ENCODE measurements at regions not wholly inside any gene's neighbourhood (a gene's known extent, or its start where the extent isn't known, plus 50 kb on each side); places are given as distances from the start of the nearest gene placed in this dataset.

DNA sequence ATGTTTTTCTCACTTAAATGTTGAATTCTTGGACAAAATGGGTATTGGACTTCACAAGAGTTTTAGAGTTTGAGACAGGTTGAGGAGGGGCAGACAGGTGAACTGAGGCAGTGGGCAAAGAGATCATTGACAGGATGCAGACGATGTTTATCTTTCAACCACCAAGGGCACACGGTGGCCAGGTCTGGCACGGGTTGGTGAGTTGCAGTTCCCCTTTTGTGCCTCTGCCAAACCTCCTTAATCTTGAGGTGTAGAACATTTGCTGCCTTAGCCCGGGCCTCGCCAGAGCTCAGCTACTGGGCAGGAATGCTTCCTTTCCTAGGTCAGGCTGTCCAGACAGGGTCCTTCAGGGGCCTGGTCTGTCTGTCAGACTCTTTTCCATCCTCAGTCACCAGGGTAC lies 567.4 kb upstream of the SOX9 start:
- TF ChIP-seq POLR2AphosphoS5 (IDR thresholded peaks at IDR 0.05; ENCODE audit: low read depth, low read length) (no peak), TCF12 (IDR thresholded peaks at IDR 0.05; ENCODE audit: low read depth, low read length) (no peak), POLR2A (IDR thresholded peaks at IDR 0.05; ENCODE audit: control extremely low read depth in 1 of 2, low read depth in 2 of 2, low read length in 2 of 2) (no peak), GABPA (IDR thresholded peaks at IDR 0.05; ENCODE audit: borderline replicate concordance, insufficient read depth, low read length) (no peak), JUN (IDR thresholded peaks at IDR 0.05; ENCODE audit: low read depth, low read length) (no peak), CEBPB (IDR thresholded peaks at IDR 0.05; ENCODE audit: low read depth, low read length) (no peak), ATF3 (IDR thresholded peaks at IDR 0.05; ENCODE audit: insufficient read depth, low read depth, low read length) (no peak), SP1 (IDR thresholded peaks at IDR 0.05; ENCODE audit: low read depth, low read length) (no peak), CBX8 (IDR thresholded peaks at IDR 0.05; ENCODE audit: borderline replicate concordance, low read depth, low read length) (no peak), BCL11A (IDR thresholded peaks at IDR 0.05; ENCODE audit: low read depth in 2 of 2, low read length in 2 of 2) (no peak)
- TF ChIP-seq, protein P1, sequence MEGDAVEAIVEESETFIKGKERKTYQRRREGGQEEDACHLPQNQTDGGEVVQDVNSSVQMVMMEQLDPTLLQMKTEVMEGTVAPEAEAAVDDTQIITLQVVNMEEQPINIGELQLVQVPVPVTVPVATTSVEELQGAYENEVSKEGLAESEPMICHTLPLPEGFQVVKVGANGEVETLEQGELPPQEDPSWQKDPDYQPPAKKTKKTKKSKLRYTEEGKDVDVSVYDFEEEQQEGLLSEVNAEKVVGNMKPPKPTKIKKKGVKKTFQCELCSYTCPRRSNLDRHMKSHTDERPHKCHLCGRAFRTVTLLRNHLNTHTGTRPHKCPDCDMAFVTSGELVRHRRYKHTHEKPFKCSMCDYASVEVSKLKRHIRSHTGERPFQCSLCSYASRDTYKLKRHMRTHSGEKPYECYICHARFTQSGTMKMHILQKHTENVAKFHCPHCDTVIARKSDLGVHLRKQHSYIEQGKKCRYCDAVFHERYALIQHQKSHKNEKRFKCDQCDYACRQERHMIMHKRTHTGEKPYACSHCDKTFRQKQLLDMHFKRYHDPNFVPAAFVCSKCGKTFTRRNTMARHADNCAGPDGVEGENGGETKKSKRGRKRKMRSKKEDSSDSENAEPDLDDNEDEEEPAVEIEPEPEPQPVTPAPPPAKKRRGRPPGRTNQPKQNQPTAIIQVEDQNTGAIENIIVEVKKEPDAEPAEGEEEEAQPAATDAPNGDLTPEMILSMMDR (IDR thresholded peaks at IDR 0.05; ENCODE audit: control extremely low read depth in 1 of 3, insufficient read depth in 1 of 3, low read depth in 1 of 3, low read length in 3 of 3), result no peak; a peak in 1 of 4 replicates
